Endodermal cell (in vitro differentiated cells): ENCODE measurements at regions not wholly inside any gene's neighbourhood (a gene's known extent, or its start where the extent isn't known, plus 50 kb on each side); places are given as distances from the start of the nearest gene placed in this dataset.

Source experiments
- DNase-seq: peaks from one replicate; pipeline ENCODE4 v3.0.0-alpha.2; 2017
- H3K27ac ChIP-seq: 2 replicates; pipeline ENCODE4 v1.5.1; 2013; ENCODE audit warnings: mild to moderate bottlenecking, low read depth, low read length, moderate library complexity
- H3K27me3 ChIP-seq: 2 replicates; pipeline ENCODE4 v1.6.1; 2013; ENCODE audit warnings: mild to moderate bottlenecking, low read length, moderate library complexity; ENCODE audit not compliant: insufficient read depth, control insufficient read depth, poor library complexity, severe bottlenecking
- H3K36me3 ChIP-seq: 2 replicates; pipeline ENCODE4 v1.7.0; 2013; ENCODE audit warnings: mild to moderate bottlenecking, low read length, moderate library complexity; ENCODE audit not compliant: control insufficient read depth, insufficient read depth
- H3K4me1 ChIP-seq: one replicate; pipeline ENCODE4 v1.7.0; 2013; ENCODE audit warnings: low read length; ENCODE audit not compliant: control insufficient read depth, insufficient read depth
- H3K4me3 ChIP-seq: 2 replicates; pipeline ENCODE4 v1.5.1; 2013; ENCODE audit warnings: mild to moderate bottlenecking, low read length, moderate library complexity
- H3K9ac ChIP-seq: 2 replicates; pipeline ENCODE4 v1.6.1; 2013; ENCODE audit warnings: mild to moderate bottlenecking, low read length, moderate library complexity; ENCODE audit not compliant: poor library complexity, severe bottlenecking; ENCODE audit errors: extremely low read depth
- H3K9me3 ChIP-seq: 2 replicates; pipeline ENCODE4 v1.6.1; 2013; ENCODE audit warnings: mild to moderate bottlenecking, low read length, moderate library complexity; ENCODE audit not compliant: control insufficient read depth
- H3K27ac Mint-ChIP-seq: 2 replicates; pipeline ENCODE4 v1.8.0; 2020; ENCODE audit warnings: mixed read lengths
- H3K27me3 Mint-ChIP-seq: 2 replicates; pipeline ENCODE4 v1.8.0; 2021; ENCODE audit warnings: mild to moderate bottlenecking, mixed read lengths; ENCODE audit not compliant: insufficient read depth
- H3K36me3 Mint-ChIP-seq: 2 replicates; pipeline ENCODE4 v1.8.0; 2020; ENCODE audit warnings: low read depth, mixed read lengths
- H3K4me1 Mint-ChIP-seq: 2 replicates; pipeline ENCODE4 v1.8.0; 2020; ENCODE audit warnings: mixed read lengths
- H3K4me3 Mint-ChIP-seq: 2 replicates; pipeline ENCODE4 v1.8.0; 2020; ENCODE audit warnings: mild to moderate bottlenecking, moderate library complexity, mixed read lengths
- H3K9me3 Mint-ChIP-seq: 2 replicates; pipeline ENCODE4 v1.8.0; 2020; ENCODE audit warnings: mild to moderate bottlenecking, mixed read lengths
- CTCF ChIP-seq: fragments of 200-600 bp; sonication (generic); conservative IDR thresholded peaks from 2 replicates; pipeline ENCODE4 v1.5.0; 2021; ENCODE audit warnings: antibody characterized with exemption, mild to moderate bottlenecking
- WGBS, 2 experiments: methylation state at CpG; one replicate each; pipeline versions ENCODE4 v1.1.5 to v1.1.7; 2013; ENCODE audit warnings: missing lambda C conversion rate in 2 of 2, mixed read lengths in 1 of 2; ENCODE audit not compliant: insufficient coverage in 1 of 2, insufficient read length in 1 of 2; 5-methylcytosine and 5-hydroxymethylcytosine counted together

GRCh38 chr2:239774142-239774462, 251.0 kb downstream of the NDUFA10 start:
- no peaks in the 10 kb centered on the region for H3K4me1 ChIP-seq
- H3K27me3 ChIP-seq = no peaks in the 10 kb centered on the region
- peaks cover 8% of the 10 kb centered on the region for H3K27me3 Mint-ChIP-seq
- H3K27ac Mint-ChIP-seq = no peak overlapping the region
- H3K9me3 ChIP-seq = peaks cover 7% of the 10 kb centered on the region
- H3K9me3 Mint-ChIP-seq = peaks cover 17% of the 10 kb centered on the region
- no peaks in the 10 kb centered on the region for H3K36me3 Mint-ChIP-seq
- 88 to 93% methylated on average over 4 of the region's 4 CpGs for WGBS, 2 experiments
- no peak for TF ChIP-seq CTCF
- H3K4me3 ChIP-seq = no peak overlapping the region
- DNase-seq = no peak
- H3K4me3 Mint-ChIP-seq = no peak overlapping the region
- H3K27ac ChIP-seq = no peak overlapping the region
- H3K9ac ChIP-seq = no peak overlapping the region
- H3K4me1 Mint-ChIP-seq = no peaks in the 10 kb centered on the region
- no peaks in the 10 kb centered on the region for H3K36me3 ChIP-seq

GRCh38 chr2:239773228-239774141, 251.7 kb downstream of the NDUFA10 start:
- Histone ChIP-seq H3K9me3 (peaks cover 7% of the 10 kb centered on the region), H3K4me3 (no peak overlapping the region), H3K36me3 (no peaks in the 10 kb centered on the region), H3K27ac (no peak overlapping the region), H3K9ac (no peak overlapping the region), H3K4me1 (no peaks in the 10 kb centered on the region), H3K27me3 (no peaks in the 10 kb centered on the region)
- Mint-ChIP-seq H3K4me1 (no peaks in the 10 kb centered on the region), H3K4me3 (no peak overlapping the region), H3K36me3 (no peaks in the 10 kb centered on the region), H3K27me3 (peaks cover 8% of the 10 kb centered on the region), H3K9me3 (peaks cover 17% of the 10 kb centered on the region), H3K27ac (no peak overlapping the region)
- 91 to 92% methylated on average over 15 of the region's 15 CpGs for WGBS, 2 experiments
- peak; percentile 14 for DNase-seq
- TF ChIP-seq CTCF = no peak

GRCh38 chr2:239772721-239773120, 252.4 kb downstream of the NDUFA10 start:
- Mint-ChIP-seq H3K27me3 (peaks cover 8% of the 10 kb centered on the region), H3K9me3 (peaks cover 17% of the 10 kb centered on the region), H3K4me1 (no peaks in the 10 kb centered on the region), H3K4me3 (no peak overlapping the region), H3K27ac (no peak overlapping the region), H3K36me3 (no peaks in the 10 kb centered on the region)
- 93 to 96% methylated on average over 5 of the region's 5 CpGs for WGBS, 2 experiments
- Histone ChIP-seq H3K9me3 (peaks cover 7% of the 10 kb centered on the region), H3K9ac (no peak overlapping the region), H3K4me1 (no peaks in the 10 kb centered on the region), H3K4me3 (no peak overlapping the region), H3K27me3 (no peaks in the 10 kb centered on the region), H3K36me3 (no peaks in the 10 kb centered on the region), H3K27ac (no peak overlapping the region)
- no peak for TF ChIP-seq CTCF
- DNase-seq = no peak
